SJCRH30 (cell line): ENCODE measurements at regions not wholly inside any gene's neighbourhood (a gene's known extent, or its start where the extent isn't known, plus 50 kb on each side); places are given as distances from the start of the nearest gene placed in this dataset.

Experiments used
- DNase-seq, 2 experiments: peaks; one replicate each; pipeline ENCODE4 v3.0.0-alpha.2; 2015 to 2020
- H3K27ac ChIP-seq: fragments of 250-450 bp; sonication (Bioruptor Pico); 2 replicates; pipeline ENCODE4 v1.5.1; 2020; ENCODE audit warnings: mild to moderate bottlenecking, moderate library complexity
- H3K27me3 ChIP-seq: fragments of 250-450 bp; sonication (Bioruptor Pico); 2 replicates; pipeline ENCODE4 v1.5.1; 2020; ENCODE audit warnings: mild to moderate bottlenecking, moderate library complexity
- H3K36me3 ChIP-seq: fragments of 250-450 bp; sonication (Bioruptor Pico); 2 replicates; pipeline ENCODE4 v1.5.1; 2020; ENCODE audit warnings: mild to moderate bottlenecking, moderate library complexity
- H3K4me1 ChIP-seq: fragments of 250-450 bp; sonication (Bioruptor Pico); 2 replicates; pipeline ENCODE4 v1.5.1; 2020; ENCODE audit warnings: mild to moderate bottlenecking, moderate library complexity
- H3K4me3 ChIP-seq: fragments of 250-450 bp; sonication (Bioruptor Pico); 2 replicates; pipeline ENCODE4 v1.5.1; 2020; ENCODE audit warnings: mild to moderate bottlenecking, moderate library complexity
- H3K9me3 ChIP-seq: fragments of 250-450 bp; sonication (Bioruptor Pico); replicated peaks from 2 replicates; pipeline ENCODE4 v1.5.1; 2020; ENCODE audit warnings: mild to moderate bottlenecking, moderate library complexity

GRCh38 chr13:40394304-40394985, 272.0 kb downstream of the FOXO1 start:
- Histone ChIP-seq H3K4me1 (no peaks in the 10 kb centered on the region), H3K27me3 (no peaks in the 10 kb centered on the region), H3K27ac (no peak overlapping the region), H3K36me3 (no peaks in the 10 kb centered on the region), H3K4me3 (no peak overlapping the region), H3K9me3 (no peaks in the 10 kb centered on the region; the same call in 1 of the 2 replicates)
- no peak for DNase-seq

GRCh38 chr13:40398065-40398464, 268.4 kb downstream of the FOXO1 start:
- no peak for DNase-seq
- no peaks in the 10 kb centered on the region; the same call in 1 of the 2 replicates for H3K9me3 ChIP-seq
- peaks cover 13% of the 10 kb centered on the region for H3K4me1 ChIP-seq
- H3K27me3 ChIP-seq = no peaks in the 10 kb centered on the region
- H3K36me3 ChIP-seq = no peaks in the 10 kb centered on the region
- H3K27ac ChIP-seq = no peak overlapping the region
- no peak overlapping the region for H3K4me3 ChIP-seq

- Histone ChIP-seq H3K27me3 (no peaks in the 10 kb centered on the region), H3K4me3 (no peak overlapping the region), H3K9me3 (no peaks in the 10 kb centered on the region), H3K36me3 (no peaks in the 10 kb centered on the region), H3K4me1 (peaks cover 17% of the 10 kb centered on the region), H3K27ac (no peak overlapping the region)
- no peak for DNase-seq
Measured at GRCh38 chr13:40399756-40400155, 266.7 kb downstream of the FOXO1 start.

- Histone ChIP-seq H3K4me1 (peaks cover 17% of the 10 kb centered on the region), H3K27ac (peak overlapping the region; percentile 56), H3K9me3 (no peaks in the 10 kb centered on the region), H3K27me3 (no peaks in the 10 kb centered on the region), H3K4me3 (peak overlapping the region; percentile 40), H3K36me3 (no peaks in the 10 kb centered on the region)
- peak; percentile 99 to 100 for DNase-seq
Measured at GRCh38 chr13:40401911-40402776, 264.3 kb downstream of the FOXO1 start.

- Histone ChIP-seq H3K36me3 (no peaks in the 10 kb centered on the region), H3K27me3 (no peaks in the 10 kb centered on the region), H3K4me3 (peak overlapping the region; percentile 40), H3K27ac (peak overlapping the region; percentile 56; the same call in 1 of the 2 replicates), H3K9me3 (no peaks in the 10 kb centered on the region), H3K4me1 (peaks cover 17% of the 10 kb centered on the region)
- DNase-seq = peak; percentile 65 to 73
Measured at GRCh38 chr13:40402931-40403431, 263.5 kb downstream of the FOXO1 start.

- Histone ChIP-seq H3K4me3 (no peak overlapping the region), H3K9me3 (no peaks in the 10 kb centered on the region), H3K4me1 (peaks cover 17% of the 10 kb centered on the region), H3K36me3 (no peaks in the 10 kb centered on the region), H3K27me3 (no peaks in the 10 kb centered on the region), H3K27ac (no peak overlapping the region; the same call in 1 of the 2 replicates)
- DNase-seq = no peak
Measured at GRCh38 chr13:40403509-40404241, 262.8 kb downstream of the FOXO1 start.

GRCh38 chr13:40404407-40404806, 262.0 kb downstream of the FOXO1 start:
- DNase-seq = no peak
- Histone ChIP-seq H3K9me3 (no peaks in the 10 kb centered on the region), H3K36me3 (no peaks in the 10 kb centered on the region), H3K4me3 (no peak overlapping the region), H3K27ac (no peak overlapping the region), H3K27me3 (no peaks in the 10 kb centered on the region), H3K4me1 (peaks cover 17% of the 10 kb centered on the region)

- no peak for DNase-seq
- peaks cover 17% of the 10 kb centered on the region for H3K4me1 ChIP-seq
Measured at GRCh38 chr13:40404967-40405716, 261.3 kb downstream of the FOXO1 start.

GRCh38 chr13:40406405-40407120, 259.9 kb downstream of the FOXO1 start:
- Histone ChIP-seq H3K4me1 (peaks cover 15% of the 10 kb centered on the region), H3K36me3 (no peaks in the 10 kb centered on the region), H3K4me3 (no peak overlapping the region), H3K27me3 (no peaks in the 10 kb centered on the region), H3K27ac (no peak overlapping the region), H3K9me3 (no peaks in the 10 kb centered on the region)
- no peak for DNase-seq

More at GRCh38 chr13:40404967-40405716, 261.3 kb downstream of the FOXO1 start:
- H3K27ac ChIP-seq = no peak overlapping the region
- H3K36me3 ChIP-seq = no peaks in the 10 kb centered on the region
- no peaks in the 10 kb centered on the region for H3K27me3 ChIP-seq
- no peaks in the 10 kb centered on the region for H3K9me3 ChIP-seq
- no peak overlapping the region for H3K4me3 ChIP-seq

- Histone ChIP-seq H3K27me3 (no peaks in the 10 kb centered on the region), H3K4me3 (no peak overlapping the region), H3K36me3 (no peaks in the 10 kb centered on the region), H3K4me1 (peaks cover 9% of the 10 kb centered on the region), H3K27ac (no peak overlapping the region), H3K9me3 (no peaks in the 10 kb centered on the region)
- DNase-seq = no peak
Measured at GRCh38 chr13:40407567-40407966, 258.9 kb downstream of the FOXO1 start.

- no peaks in the 10 kb centered on the region for H3K27me3 ChIP-seq
- H3K27ac ChIP-seq = no peak overlapping the region
- no peak for DNase-seq
- no peaks in the 10 kb centered on the region for H3K4me1 ChIP-seq
- no peaks in the 10 kb centered on the region for H3K9me3 ChIP-seq
- no peak overlapping the region for H3K4me3 ChIP-seq
- no peaks in the 10 kb centered on the region for H3K36me3 ChIP-seq
Measured at GRCh38 chr13:40408602-40409001, 257.8 kb downstream of the FOXO1 start.

- Histone ChIP-seq H3K27me3 (no peaks in the 10 kb centered on the region), H3K27ac (no peak overlapping the region), H3K4me3 (no peak overlapping the region), H3K4me1 (no peaks in the 10 kb centered on the region), H3K36me3 (no peaks in the 10 kb centered on the region), H3K9me3 (no peaks in the 10 kb centered on the region)
- no peak for DNase-seq
Measured at GRCh38 chr13:40409278-40409677, 257.2 kb downstream of the FOXO1 start.

GRCh38 chr13:40410315-40410714, 256.1 kb downstream of the FOXO1 start:
- H3K9me3 ChIP-seq = no peaks in the 10 kb centered on the region
- peak in 1 of 2 experiments; percentile 62 for DNase-seq
- no peaks in the 10 kb centered on the region for H3K27me3 ChIP-seq

More at GRCh38 chr13:40410315-40410714, 256.1 kb downstream of the FOXO1 start:
- no peaks in the 10 kb centered on the region for H3K4me1 ChIP-seq
- H3K27ac ChIP-seq = no peak overlapping the region
- H3K36me3 ChIP-seq = no peaks in the 10 kb centered on the region
- no peak overlapping the region for H3K4me3 ChIP-seq
